ENCODE measurements at regions not wholly inside any gene's neighbourhood (a gene's known extent, or its start where the extent isn't known, plus 50 kb on each side); places are given as distances from the start of the nearest gene placed in this dataset.

DNA sequence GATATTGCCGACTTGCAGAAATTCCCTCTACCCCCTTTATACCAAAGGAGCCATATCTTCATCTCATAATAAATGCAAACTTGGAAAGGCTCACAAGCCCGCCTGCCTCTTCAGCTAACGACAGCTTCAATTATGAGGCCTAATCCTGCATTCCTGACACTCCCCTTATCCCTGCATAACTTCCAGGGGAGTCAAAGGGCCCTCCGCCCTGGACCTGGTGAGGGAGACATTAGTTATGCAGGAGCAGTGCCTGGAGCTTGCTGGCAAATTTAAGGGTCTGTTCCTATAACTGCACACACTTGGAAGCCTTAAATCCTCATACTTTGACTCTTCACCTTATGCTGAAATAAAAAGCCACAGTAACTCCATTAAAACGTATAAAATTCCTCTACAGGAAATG is 617.9 kb downstream of the BNC2 start:
- CTCF ChIA-PET: interaction anchor here (0.8 kb wide), 1 partner anchor 15 kb away, joined by 3 read pairs; no protein-coding TSS in a partner anchor
- H3K4me3 Mint-ChIP-seq (ENCODE audit: unreplicated experiment): no peak overlapping the region
- no peaks in the 10 kb centered on the region for H3K27me3 Mint-ChIP-seq (ENCODE audit: insufficient read depth, unreplicated experiment)
- no peak for DNase-seq (ENCODE audit: unreplicated experiment)
- POLR2A ChIA-PET: interaction anchor here (0.6 kb wide), 1 partner anchor 17 kb away, joined by 3 read pairs; no protein-coding TSS in a partner anchor
- intact Hi-C loops (cut with micrococcal nuclease): no loop called here
- H3K36me3 Mint-ChIP-seq (ENCODE audit: insufficient read depth, unreplicated experiment): no peaks in the 10 kb centered on the region
- peaks cover 4% of the 10 kb centered on the region for H3K4me1 Mint-ChIP-seq (ENCODE audit: insufficient read depth, unreplicated experiment)
- TF ChIP-seq, protein P1, sequence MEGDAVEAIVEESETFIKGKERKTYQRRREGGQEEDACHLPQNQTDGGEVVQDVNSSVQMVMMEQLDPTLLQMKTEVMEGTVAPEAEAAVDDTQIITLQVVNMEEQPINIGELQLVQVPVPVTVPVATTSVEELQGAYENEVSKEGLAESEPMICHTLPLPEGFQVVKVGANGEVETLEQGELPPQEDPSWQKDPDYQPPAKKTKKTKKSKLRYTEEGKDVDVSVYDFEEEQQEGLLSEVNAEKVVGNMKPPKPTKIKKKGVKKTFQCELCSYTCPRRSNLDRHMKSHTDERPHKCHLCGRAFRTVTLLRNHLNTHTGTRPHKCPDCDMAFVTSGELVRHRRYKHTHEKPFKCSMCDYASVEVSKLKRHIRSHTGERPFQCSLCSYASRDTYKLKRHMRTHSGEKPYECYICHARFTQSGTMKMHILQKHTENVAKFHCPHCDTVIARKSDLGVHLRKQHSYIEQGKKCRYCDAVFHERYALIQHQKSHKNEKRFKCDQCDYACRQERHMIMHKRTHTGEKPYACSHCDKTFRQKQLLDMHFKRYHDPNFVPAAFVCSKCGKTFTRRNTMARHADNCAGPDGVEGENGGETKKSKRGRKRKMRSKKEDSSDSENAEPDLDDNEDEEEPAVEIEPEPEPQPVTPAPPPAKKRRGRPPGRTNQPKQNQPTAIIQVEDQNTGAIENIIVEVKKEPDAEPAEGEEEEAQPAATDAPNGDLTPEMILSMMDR (IDR thresholded peaks at IDR 0.05; ENCODE audit: unreplicated experiment): no peak
- H3K9me3 Mint-ChIP-seq (ENCODE audit: unreplicated experiment): no peaks in the 10 kb centered on the region
- BruUV-seq (replicated peaks): no TSS peak
- no peak overlapping the region for H3K27ac Mint-ChIP-seq (ENCODE audit: low read depth, unreplicated experiment)

DNA sequence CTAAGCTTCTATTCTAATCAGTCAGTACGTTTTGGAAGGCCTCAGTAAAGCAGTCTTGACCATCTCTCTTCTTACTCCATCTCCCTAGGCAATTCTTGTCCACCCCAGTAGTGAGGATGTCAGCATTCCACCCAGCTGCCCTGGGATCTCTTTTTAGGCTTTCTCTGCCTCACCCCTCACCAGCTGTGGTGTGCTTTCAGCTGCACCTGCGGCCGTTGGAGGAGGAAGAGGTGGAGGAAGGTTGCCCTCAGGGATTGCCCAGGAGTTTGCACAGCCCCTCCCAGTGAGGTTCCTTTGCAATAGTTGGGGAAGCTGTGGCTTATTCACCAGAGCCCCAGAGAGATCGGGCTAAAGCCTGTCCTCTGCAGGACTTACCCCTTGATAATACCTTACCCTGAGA is 615.8 kb downstream of the BNC2 start:
- POLR2A ChIA-PET: no interaction called here
- BruUV-seq (replicated peaks): no TSS peak
- no peaks in the 10 kb centered on the region for H3K4me1 Mint-ChIP-seq (ENCODE audit: insufficient read depth, unreplicated experiment)
- no peak overlapping the region for H3K27ac Mint-ChIP-seq (ENCODE audit: low read depth, unreplicated experiment)
- no peak for DNase-seq (ENCODE audit: unreplicated experiment)
- no peaks in the 10 kb centered on the region for H3K9me3 Mint-ChIP-seq (ENCODE audit: unreplicated experiment)
- no peaks in the 10 kb centered on the region for H3K36me3 Mint-ChIP-seq (ENCODE audit: insufficient read depth, unreplicated experiment)
- no peak overlapping the region for H3K4me3 Mint-ChIP-seq (ENCODE audit: unreplicated experiment)
- H3K27me3 Mint-ChIP-seq (ENCODE audit: insufficient read depth, unreplicated experiment): no peaks in the 10 kb centered on the region
- intact Hi-C loops (cut with micrococcal nuclease): no loop called here
- TF ChIP-seq, protein P1 (IDR thresholded peaks at IDR 0.05; ENCODE audit: unreplicated experiment): no peak
- CTCF ChIA-PET: interaction anchor here (0.7 to 1.1 kb wide), 4 partner anchors 10 to 62 kb away, joined by 3 read pairs; no protein-coding TSS in a partner anchor

DNA sequence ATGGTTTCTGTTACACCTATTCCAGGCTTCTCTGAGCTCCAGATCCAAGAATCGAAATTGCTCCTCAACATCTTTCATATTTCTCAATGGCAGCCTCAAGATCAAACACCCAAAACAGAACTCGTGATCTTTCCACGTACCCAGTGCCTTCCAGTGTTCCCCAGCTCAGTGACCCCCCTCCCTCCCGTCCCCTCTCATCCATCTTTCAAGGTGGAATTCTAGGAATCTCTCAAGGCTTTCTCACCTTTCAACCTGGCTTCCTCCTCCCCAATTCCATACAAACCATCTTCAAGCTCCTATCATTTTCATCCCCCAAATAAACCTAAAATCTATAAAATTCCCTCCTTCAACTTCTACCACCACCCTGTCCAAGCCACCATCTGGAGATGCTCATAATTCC is 615.3 kb downstream of the BNC2 start:
- Mint-ChIP-seq H3K9me3 (ENCODE audit: unreplicated experiment) (no peaks in the 10 kb centered on the region), H3K4me3 (ENCODE audit: unreplicated experiment) (no peak overlapping the region), H3K4me1 (ENCODE audit: insufficient read depth, unreplicated experiment) (no peaks in the 10 kb centered on the region), H3K36me3 (ENCODE audit: insufficient read depth, unreplicated experiment) (no peaks in the 10 kb centered on the region), H3K27me3 (ENCODE audit: insufficient read depth, unreplicated experiment) (no peaks in the 10 kb centered on the region), H3K27ac (ENCODE audit: low read depth, unreplicated experiment) (no peak overlapping the region)
- ChIA-PET CTCF (interaction anchor here (0.6 to 1.0 kb wide), 3 partner anchors 11 to 406 kb away, joined by 3 to 4 read pairs (median 3); no protein-coding TSS in a partner anchor), POLR2A (no interaction called here)
- no peak for DNase-seq (ENCODE audit: unreplicated experiment)
- TF ChIP-seq, protein P1 (IDR thresholded peaks at IDR 0.05; ENCODE audit: unreplicated experiment): no peak
- BruUV-seq (replicated peaks): no TSS peak
- intact Hi-C loops (cut with micrococcal nuclease): no loop called here

DNA sequence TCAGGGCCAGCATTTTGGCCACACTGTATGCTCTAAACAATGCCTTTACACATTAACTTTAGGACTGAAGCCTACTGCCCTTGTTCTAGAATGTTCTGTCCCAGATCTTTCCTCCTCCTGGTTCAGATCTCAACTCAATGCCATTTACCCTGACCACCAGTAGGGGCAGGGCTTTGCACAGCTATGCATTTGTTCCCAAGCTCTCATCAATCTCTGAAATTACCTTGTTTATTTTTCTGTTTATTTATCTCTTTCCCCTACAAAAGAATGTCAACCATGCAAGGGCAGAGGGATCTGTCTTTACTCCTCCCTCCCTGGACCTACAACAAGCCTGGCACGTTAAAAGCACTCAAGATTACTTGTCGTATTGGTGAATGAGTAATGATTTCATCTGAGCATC is 612.9 kb downstream of the BNC2 start:
- intact Hi-C loops (cut with micrococcal nuclease): no loop called here

More for the DNA sequence above, 612.9 kb downstream of the BNC2 start:
- ChIA-PET CTCF (interaction anchor here (0.6 to 0.9 kb wide), 3 partner anchors 10 to 204 kb away, joined by 3 to 5 read pairs (median 3); no protein-coding TSS in a partner anchor), POLR2A (no interaction called here)
- Mint-ChIP-seq H3K36me3 (ENCODE audit: insufficient read depth, unreplicated experiment) (no peaks in the 10 kb centered on the region), H3K4me3 (ENCODE audit: unreplicated experiment) (no peak overlapping the region), H3K4me1 (ENCODE audit: insufficient read depth, unreplicated experiment) (peaks cover 2% of the 10 kb centered on the region), H3K27ac (ENCODE audit: low read depth, unreplicated experiment) (no peak overlapping the region), H3K9me3 (ENCODE audit: unreplicated experiment) (no peaks in the 10 kb centered on the region), H3K27me3 (ENCODE audit: insufficient read depth, unreplicated experiment) (no peaks in the 10 kb centered on the region)
- TF ChIP-seq, protein P1 (IDR thresholded peaks at IDR 0.05; ENCODE audit: unreplicated experiment): peak; percentile 35
- no TSS peak for BruUV-seq (replicated peaks)
- DNase-seq (ENCODE audit: unreplicated experiment): peak; percentile 28
